Dermis blood vessel endothelial cell (primary cell): ENCODE measurements at regions not wholly inside any gene's neighbourhood (a gene's known extent, or its start where the extent isn't known, plus 50 kb on each side); places are given as distances from the start of the nearest gene placed in this dataset.
"Not testable (repeated sequence)": the region's sequence is repeated elsewhere in the genome, so short reads cannot be mapped to it uniquely, and the experiment has no call there.

ENCODE experiments used
- DNase-seq: peaks from one replicate; pipeline ENCODE4 v3.0.0; 2010

GRCh38 chr4:165779950-165780670 lies 92.9 kb upstream of the TLL1 start:
- no peak for DNase-seq

DNA sequence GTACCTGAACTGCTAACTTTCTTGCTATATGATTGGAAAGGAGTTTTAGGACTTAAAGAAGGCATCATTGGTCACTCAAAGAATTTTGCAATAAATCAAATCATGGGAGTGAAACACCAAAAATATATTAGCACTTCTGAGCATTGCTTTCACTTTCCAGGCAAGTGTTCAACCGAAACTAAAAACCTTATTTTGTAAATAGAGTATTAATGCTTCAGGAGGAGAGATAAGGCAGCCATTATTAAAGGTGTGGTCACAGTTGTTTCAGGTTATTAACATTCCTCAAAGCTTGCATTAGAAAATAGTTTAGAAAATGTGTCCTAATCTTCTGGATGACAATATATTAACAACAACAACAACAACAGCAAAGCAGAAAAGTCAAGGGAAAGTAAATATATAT lies 92.3 kb upstream of the TLL1 start:
- DNase-seq = no peak

- DNase-seq = no peak
These were observed 90.4 kb upstream of the TLL1 start for GRCh38 chr4:165782623-165783022.

DNA sequence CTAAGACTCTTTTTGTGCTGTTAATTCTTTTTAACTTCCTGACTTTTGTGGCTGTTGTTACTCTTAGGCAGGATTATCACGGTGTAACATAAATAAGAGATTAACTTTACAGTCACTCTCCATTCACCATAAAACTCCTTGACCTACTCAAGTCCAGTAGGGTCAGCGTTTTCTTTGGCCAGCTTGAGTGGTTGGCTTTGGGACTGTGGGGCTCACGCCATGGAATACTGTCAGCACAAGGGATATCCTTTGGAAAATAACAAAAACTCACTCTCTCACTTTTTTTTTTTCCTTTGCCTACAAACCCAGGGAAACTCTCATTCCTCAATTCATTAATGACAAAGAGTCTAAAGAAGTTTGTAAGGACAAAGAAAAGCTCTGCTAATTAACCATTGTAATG lies 89.4 kb upstream of the TLL1 start:
- DNase-seq = no peak

DNA sequence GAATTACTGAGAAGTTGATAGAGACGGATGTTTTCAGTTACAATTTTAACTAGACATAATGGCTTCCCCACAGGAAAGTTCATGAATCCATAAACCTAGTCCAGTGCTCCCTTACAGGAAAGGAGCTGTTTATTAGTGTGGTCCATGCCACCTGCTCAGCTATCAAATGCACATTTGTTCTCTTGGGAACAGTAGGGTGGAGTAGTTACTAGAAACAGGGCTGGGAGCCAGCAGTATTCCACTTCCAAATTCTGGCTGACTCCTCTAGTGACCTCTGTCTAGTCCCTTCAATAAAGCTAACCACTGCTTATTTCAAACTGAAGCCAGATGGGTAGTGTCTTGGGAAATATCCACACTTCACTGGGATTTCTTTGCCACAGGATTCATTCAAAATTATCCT lies 88.4 kb upstream of the TLL1 start:
- DNase-seq = peak; percentile 5

DNA sequence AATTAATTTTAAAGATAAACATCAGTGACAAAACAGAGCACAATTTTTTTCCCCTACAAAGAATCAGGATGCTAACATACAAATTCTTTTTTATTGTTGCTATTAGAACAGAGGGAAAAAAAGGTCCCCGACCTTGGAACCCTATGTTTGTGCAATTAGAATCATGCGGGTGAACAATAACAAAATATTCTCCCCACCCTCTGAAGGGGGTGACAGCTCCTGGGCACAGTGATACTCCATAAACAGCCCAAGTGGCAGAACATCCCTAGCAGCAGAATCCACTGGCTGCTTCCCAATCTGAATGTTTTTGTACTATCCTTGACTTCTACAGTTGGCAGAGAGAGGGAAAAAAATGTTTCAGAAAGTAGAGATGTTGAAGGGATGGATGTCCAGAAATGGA lies 87.7 kb upstream of the TLL1 start:
- DNase-seq = no peak

GRCh38 chr4:165787516-165788274 lies 85.3 kb upstream of the TLL1 start:
- DNase-seq = no peak

DNA sequence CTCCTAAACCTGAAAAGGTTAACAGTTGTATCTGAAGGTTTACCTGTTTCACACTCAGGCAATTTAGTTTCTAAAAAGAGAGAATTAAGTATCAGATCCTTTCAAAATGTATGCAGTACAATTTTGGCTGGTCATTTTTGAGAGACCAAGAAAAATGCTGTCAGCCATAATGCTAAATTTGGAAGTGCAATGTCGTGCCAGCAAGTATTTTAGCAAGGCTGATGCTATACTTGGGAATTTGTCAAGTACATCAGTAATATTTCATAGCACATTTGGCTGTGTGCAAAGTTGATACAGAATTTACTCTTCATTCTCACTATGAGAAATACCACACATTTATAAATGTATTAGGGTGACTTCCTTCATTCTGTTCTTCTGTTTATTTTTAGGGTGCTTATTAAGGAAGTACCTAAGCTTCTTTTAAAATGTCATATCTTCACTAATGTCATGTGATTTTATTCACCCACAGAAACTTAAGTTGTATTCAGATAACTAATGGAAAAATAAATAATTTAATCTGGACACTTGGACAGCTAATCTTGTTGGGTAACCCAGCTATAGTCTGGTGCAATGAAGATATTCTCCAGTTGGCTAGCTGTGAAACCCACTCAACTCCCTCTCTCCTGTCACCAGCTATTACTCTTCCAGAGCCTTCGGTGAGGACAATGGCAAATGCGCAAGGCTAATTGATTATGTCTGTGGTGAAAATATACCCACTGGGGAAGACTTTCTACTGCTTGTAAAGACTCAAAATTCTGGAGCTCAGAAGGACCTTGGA lies 84.2 kb upstream of the TLL1 start:
- DNase-seq = no peak

DNA sequence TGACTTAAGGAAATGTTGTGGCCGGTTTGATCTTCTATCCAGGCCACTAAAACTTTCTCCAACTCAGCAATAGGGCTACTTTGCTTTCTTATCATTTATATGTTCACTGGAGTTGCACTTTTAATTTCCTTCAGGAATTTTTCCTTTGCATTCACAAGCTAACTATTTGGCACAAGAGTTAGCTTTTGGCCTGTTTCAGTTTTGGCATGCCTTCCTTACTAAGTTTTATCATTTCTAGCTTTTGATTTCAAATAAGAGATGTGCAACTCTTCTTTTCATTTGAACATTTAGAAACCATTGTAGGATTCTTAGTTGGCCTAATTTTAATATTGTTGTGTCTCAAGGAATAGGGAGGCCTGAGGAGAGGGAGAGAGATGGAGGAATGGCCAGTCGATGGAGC lies 79.8 kb upstream of the TLL1 start:
- no peak for DNase-seq

GRCh38 chr4:165794834-165795233 lies 78.2 kb upstream of the TLL1 start:
- DNase-seq = no peak

GRCh38 chr4:165799384-165799815 lies 73.6 kb upstream of the TLL1 start:
- DNase-seq = no peak

GRCh38 chr4:165802452-165802851 lies 70.6 kb upstream of the TLL1 start:
- no peak for DNase-seq

DNA sequence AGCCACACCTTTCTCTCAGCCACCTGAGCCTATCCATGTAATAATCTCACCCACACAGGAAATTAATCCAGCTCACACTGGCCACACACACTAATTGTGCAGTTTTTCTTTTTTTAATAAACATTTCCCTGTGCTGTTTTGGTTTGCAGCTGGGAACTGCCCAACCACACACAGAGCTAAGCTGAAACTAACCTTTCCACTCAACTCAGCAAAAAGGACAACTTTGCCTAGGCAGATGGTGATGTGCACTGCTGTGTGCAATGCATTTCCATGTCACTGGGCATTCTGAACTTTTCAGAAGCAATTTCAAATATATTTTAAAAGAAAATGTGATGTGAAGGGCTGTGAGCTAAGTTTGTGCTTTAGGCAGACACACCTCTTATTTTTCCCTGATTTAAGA lies 70.0 kb upstream of the TLL1 start:
- no peak for DNase-seq

DNA sequence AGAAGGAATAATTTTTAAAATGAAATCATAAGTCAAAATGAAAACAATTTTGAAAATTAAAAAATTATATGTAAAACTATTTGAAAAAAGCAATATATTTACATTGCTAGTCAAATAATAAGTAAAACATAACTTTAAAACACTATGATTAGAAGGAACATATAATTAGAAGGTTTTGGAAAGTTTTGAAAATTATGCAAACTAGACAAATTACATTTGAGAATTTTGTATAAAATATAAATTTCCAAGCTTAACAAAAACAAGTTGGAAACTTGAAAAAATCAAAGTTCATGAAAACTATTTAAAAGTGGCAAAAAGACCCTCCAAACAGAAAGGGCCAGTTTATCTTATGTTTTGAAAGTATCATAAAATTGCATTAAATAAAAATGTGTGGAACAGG lies 67.6 kb upstream of the TLL1 start:
- DNase-seq = no peak

DNA sequence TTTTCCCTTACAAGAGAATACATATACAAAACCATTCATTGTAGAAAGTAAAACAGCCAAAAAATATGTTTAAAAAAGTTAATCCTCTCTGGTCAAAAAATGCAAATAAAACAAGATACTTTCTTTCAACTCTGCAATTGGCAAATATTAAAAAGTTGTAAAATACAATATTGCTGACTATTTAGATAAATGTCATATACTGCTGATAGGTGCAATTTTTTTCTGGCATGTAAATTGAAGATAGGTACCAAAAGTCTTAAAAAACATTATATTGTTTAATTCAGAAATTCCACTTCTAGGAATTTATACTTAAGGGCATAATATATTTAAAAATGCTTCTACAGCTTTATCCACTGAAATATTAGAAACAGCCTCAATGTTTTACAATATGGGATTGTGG lies 66.4 kb upstream of the TLL1 start:
- no peak for DNase-seq

GRCh38 chr4:165810726-165811125 lies 62.3 kb upstream of the TLL1 start:
- DNase-seq = no peak

GRCh38 chr4:165813606-165814005 lies 59.4 kb upstream of the TLL1 start:
- DNase-seq = no peak

DNA sequence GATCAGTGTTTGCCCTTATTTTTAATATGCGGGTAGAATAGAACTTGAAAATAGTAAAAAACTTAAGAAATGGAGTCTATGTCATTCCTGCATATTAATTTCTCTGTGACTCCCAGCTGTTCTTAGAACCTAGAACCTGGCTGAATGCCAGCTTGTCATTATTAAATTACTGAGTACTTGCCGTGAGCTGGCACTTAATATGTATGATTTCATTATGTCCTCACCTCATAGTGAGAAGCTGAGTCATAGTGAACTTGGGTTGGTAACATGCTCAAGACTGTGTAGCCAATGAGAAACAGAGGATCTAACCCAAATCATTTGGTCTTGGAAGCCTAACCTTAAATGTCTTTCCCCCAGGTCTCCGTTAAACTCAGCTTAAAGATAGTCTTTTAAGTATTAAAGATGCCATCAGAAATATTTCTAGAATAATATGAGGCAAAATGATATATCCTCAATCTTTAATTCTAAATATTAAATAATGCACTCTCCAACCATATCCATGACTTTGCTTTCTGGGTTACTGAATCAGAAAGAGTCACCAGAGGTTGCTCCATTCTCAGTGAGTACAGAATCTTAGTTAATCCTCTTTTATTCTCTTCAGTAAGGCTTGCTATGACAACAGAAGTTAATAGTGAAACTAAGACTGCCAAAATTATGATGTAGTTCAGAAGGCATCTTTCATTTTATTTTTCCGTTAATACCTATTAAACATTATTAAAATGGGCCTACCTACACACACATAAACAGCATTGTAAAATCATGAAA lies 58.6 kb upstream of the TLL1 start:
- peak; percentile 44 for DNase-seq

GRCh38 chr4:165819126-165819525 lies 53.9 kb upstream of the TLL1 start:
- DNase-seq = not testable (repeated sequence)
